ENCODE measurements at regions not wholly inside any gene's neighbourhood (a gene's known extent, or its start where the extent isn't known, plus 50 kb on each side); places are given as distances from the start of the nearest gene placed in this dataset.

- TF ChIP-seq CTCF (IDR thresholded peaks at IDR 0.05; ENCODE audit: control extremely low read depth in 1 of 3, insufficient read depth in 1 of 3, low read depth in 1 of 3, low read length in 3 of 3): no peak
- TF ChIP-seq YY1 (IDR thresholded peaks at IDR 0.05; ENCODE audit: low read depth, low read length): no peak
- TF ChIP-seq SP2 (IDR thresholded peaks at IDR 0.05; ENCODE audit: low read length): no peak
- TF ChIP-seq CHD2 (IDR thresholded peaks at IDR 0.05; ENCODE audit: low read length): no peak
- no peak for TF ChIP-seq EP300 (IDR thresholded peaks at IDR 0.05; ENCODE audit: borderline replicate concordance in 1 of 2, low read depth in 2 of 2, low read length in 2 of 2)
- TF ChIP-seq MAX (IDR thresholded peaks at IDR 0.05): no peak
- no peak for TF ChIP-seq RAD21 (IDR thresholded peaks at IDR 0.05 in 1 of 2, conservative IDR thresholded peaks at IDR 0.05 in 1 of 2; ENCODE audit: low read depth in 2 of 2, low read length in 2 of 2)
- TF ChIP-seq ATF2 (IDR thresholded peaks at IDR 0.05; ENCODE audit: low read length): no peak
- TF ChIP-seq EZH2 (IDR thresholded peaks at IDR 0.05; ENCODE audit: low read depth, low read length, severe bottlenecking): no peak
- TF ChIP-seq POLR2AphosphoS5 (IDR thresholded peaks at IDR 0.05; ENCODE audit: low read depth, low read length): no peak
- TF ChIP-seq GTF2F1 (IDR thresholded peaks at IDR 0.05; ENCODE audit: borderline replicate concordance, low read depth, low read length): no peak
- TF ChIP-seq JUN (IDR thresholded peaks at IDR 0.05; ENCODE audit: low read depth, low read length): no peak
- TF ChIP-seq NRF1 (IDR thresholded peaks at IDR 0.05; ENCODE audit: low read depth, low read length): no peak
- no peak for TF ChIP-seq JUND (IDR thresholded peaks at IDR 0.05; ENCODE audit: low read length)
Observed at GRCh38 chr20:52749938-52750337, 222.2 kb upstream of the TSHZ2 start.

Data from H1 (cell line).